Uterus (tissue), 3 donors: ENCODE measurements at regions not wholly inside any gene's neighbourhood (a gene's known extent, or its start where the extent isn't known, plus 50 kb on each side); places are given as distances from the start of the nearest gene placed in this dataset.

Source experiments
- DNase-seq, 2 donors: peaks; one replicate each; pipeline ENCODE4 v3.0.0-alpha.2; 2019 to 2020
- H3K27ac ChIP-seq, 2 donors: fragments of 200-600 bp; sonication (generic); 1 replicate in 1 of 2; 2 replicates in 1 of 2; pipeline ENCODE4 v1.5.1; 2016 to 2018
- H3K27me3 ChIP-seq, 2 donors: fragments of 200-600 bp; sonication (generic); one replicate each; pipeline ENCODE4 v1.5.1; 2018 to 2019; ENCODE audit warnings: control low read depth in 1 of 2
- H3K36me3 ChIP-seq, 2 donors: fragments of 200-600 bp; sonication (generic); one replicate each; pipeline ENCODE4 v1.5.1; 2019; ENCODE audit warnings: control low read depth in 1 of 2
- H3K4me1 ChIP-seq, 2 donors: fragments of 200-600 bp; sonication (generic); one replicate each; pipeline ENCODE4 v1.5.1; 2018 to 2019; ENCODE audit warnings: control low read depth in 1 of 2
- H3K4me3 ChIP-seq, 2 donors: fragments of 200-600 bp; sonication (generic); 1 replicate in 1 of 2; 2 replicates in 1 of 2; pipeline ENCODE4 v1.5.1; 2018 to 2019; ENCODE audit warnings: mild to moderate bottlenecking in 1 of 2
- H3K9me3 ChIP-seq, 2 donors: fragments of 200-600 bp; sonication (generic); one replicate each; pipeline ENCODE4 v1.5.1; 2019; ENCODE audit warnings: control low read depth in 1 of 2
- CTCF ChIP-seq, 4 experiments: fragments of 200-600 bp in 2 of 4; fragments of 450-650 bp in 2 of 4; sonication (generic) in 2 of 4; IDR thresholded peaks; one replicate each; pipeline ENCODE4 v1.5.1; 2016 to 2019; ENCODE audit warnings: antibody characterized with exemption in 4 of 4, mild to moderate bottlenecking in 2 of 4, moderate library complexity in 1 of 4
- POLR2A ChIP-seq, 2 donors: fragments of 450-650 bp; IDR thresholded peaks; one replicate each; pipeline ENCODE4 v1.6.1; 2016; ENCODE audit warnings: antibody characterized with exemption in 2 of 2, mild to moderate bottlenecking in 1 of 2, moderate library complexity in 1 of 2
- intact Hi-C: fragments of 100-400 bp; cut with DNase I; formaldehyde crosslinking; loops from one replicate; pipeline ENCODE4 v1.15.1; 2023; ENCODE audit warnings: low total_unique reads
- donor health status: DM: yes; HTN: yes; CAD: no.

- Histone ChIP-seq H3K27ac (no peak overlapping the region), H3K4me1 (no peaks in the 10 kb centered on the region), H3K36me3 (no peaks in the 10 kb centered on the region), H3K4me3 (no peak overlapping the region), H3K27me3 (no peaks in the 10 kb centered on the region), H3K9me3 (no peaks in the 10 kb centered on the region)
- intact Hi-C loops: no loop called here
- no peak for DNase-seq
- no peak for TF ChIP-seq CTCF (IDR thresholded peaks at IDR 0.05)
- no peak for TF ChIP-seq POLR2A (IDR thresholded peaks at IDR 0.05)
These were observed 1357.4 kb upstream of the ADGRL4 start for GRCh38 chr1:80363689-80364475.

- no peaks in the 10 kb centered on the region for H3K27me3 ChIP-seq
- no peak overlapping the region for H3K4me3 ChIP-seq
- DNase-seq: no peak
- no peaks in the 10 kb centered on the region for H3K4me1 ChIP-seq
- H3K36me3 ChIP-seq: peaks cover 0 to 2% of the 10 kb centered on the region in 2 donors
- H3K9me3 ChIP-seq: no peaks in the 10 kb centered on the region
- intact Hi-C loops: no loop called here
- no peak for TF ChIP-seq POLR2A (IDR thresholded peaks at IDR 0.05)
- TF ChIP-seq CTCF (IDR thresholded peaks at IDR 0.05): no peak
- H3K27ac ChIP-seq: no peak overlapping the region
These were observed 1353.1 kb upstream of the ADGRL4 start for GRCh38 chr1:80359666-80360065.

GRCh38 chr1:80349218-80349617 is 1342.7 kb upstream of the ADGRL4 start:
- no peaks in the 10 kb centered on the region for H3K9me3 ChIP-seq
- no peak overlapping the region for H3K4me3 ChIP-seq
- TF ChIP-seq CTCF (IDR thresholded peaks at IDR 0.05): no peak
- no peak for TF ChIP-seq POLR2A (IDR thresholded peaks at IDR 0.05)
- H3K36me3 ChIP-seq: no peaks in the 10 kb centered on the region
- no peaks in the 10 kb centered on the region for H3K4me1 ChIP-seq
- DNase-seq: no peak
- no peak overlapping the region for H3K27ac ChIP-seq
- intact Hi-C loops: no loop called here
- H3K27me3 ChIP-seq: no peaks in the 10 kb centered on the region

GRCh38 chr1:80341021-80341420 is 1334.5 kb upstream of the ADGRL4 start:
- Histone ChIP-seq H3K9me3 (no peaks in the 10 kb centered on the region), H3K4me1 (no peaks in the 10 kb centered on the region), H3K27ac (no peak overlapping the region), H3K27me3 (no peaks in the 10 kb centered on the region), H3K36me3 (no peaks in the 10 kb centered on the region), H3K4me3 (no peak overlapping the region)
- no peak for DNase-seq
- no peak for TF ChIP-seq CTCF (IDR thresholded peaks at IDR 0.05)
- TF ChIP-seq POLR2A (IDR thresholded peaks at IDR 0.05): no peak
- intact Hi-C loops: no loop called here

GRCh38 chr1:80318108-80318507 is 1311.6 kb upstream of the ADGRL4 start:
- DNase-seq: no peak
- Histone ChIP-seq H3K27ac (no peak overlapping the region), H3K27me3 (no peaks in the 10 kb centered on the region), H3K4me1 (no peaks in the 10 kb centered on the region), H3K36me3 (no peaks in the 10 kb centered on the region), H3K9me3 (no peaks in the 10 kb centered on the region), H3K4me3 (no peak overlapping the region)
- TF ChIP-seq POLR2A (IDR thresholded peaks at IDR 0.05): no peak
- TF ChIP-seq CTCF (IDR thresholded peaks at IDR 0.05): no peak
- intact Hi-C loops: no loop called here
